Brain microvascular endothelial cell (primary cell): ENCODE measurements at regions not wholly inside any gene's neighbourhood (a gene's known extent, or its start where the extent isn't known, plus 50 kb on each side); places are given as distances from the start of the nearest gene placed in this dataset.

Experiments
- DNase-seq: peaks from one replicate; pipeline ENCODE4 v3.0.0-alpha.2; 2020
- H3K27ac ChIP-seq: fragments of 250-450 bp; sonication (Bioruptor Pico); 2 replicates; pipeline ENCODE4 v1.5.1; 2020; ENCODE audit warnings: mild to moderate bottlenecking, moderate library complexity
- H3K27me3 ChIP-seq: fragments of 250-450 bp; sonication (Bioruptor Pico); replicated peaks from 2 replicates; pipeline ENCODE4 v1.5.1; 2020; ENCODE audit warnings: mild to moderate bottlenecking
- H3K36me3 ChIP-seq: fragments of 250-450 bp; sonication (Bioruptor Pico); replicated peaks from 2 replicates; pipeline ENCODE4 v1.5.1; 2020; ENCODE audit warnings: mild to moderate bottlenecking
- H3K4me3 ChIP-seq: 2 replicates; pipeline ENCODE4 v1.5.1; 2011; ENCODE audit warnings: low read depth, mild to moderate bottlenecking, control low read depth, low read length, moderate library complexity
- in situ Hi-C: cut with HindIII; loops from 2 replicates; pipeline ENCODE4 v1.10.0; 2017; ENCODE audit warnings: low sequenced_read_pairs, low pct_ligation_motif_present
- TF ChIP-seq, protein P1 (sequence below): IDR thresholded peaks from 2 replicates; pipeline ENCODE4 v1.5.1; 2011; ENCODE audit warnings: low read depth, mild to moderate bottlenecking, moderate library complexity, low read length, control low read depth, inconsistent platforms; ENCODE audit errors: missing control alignments

DNA sequence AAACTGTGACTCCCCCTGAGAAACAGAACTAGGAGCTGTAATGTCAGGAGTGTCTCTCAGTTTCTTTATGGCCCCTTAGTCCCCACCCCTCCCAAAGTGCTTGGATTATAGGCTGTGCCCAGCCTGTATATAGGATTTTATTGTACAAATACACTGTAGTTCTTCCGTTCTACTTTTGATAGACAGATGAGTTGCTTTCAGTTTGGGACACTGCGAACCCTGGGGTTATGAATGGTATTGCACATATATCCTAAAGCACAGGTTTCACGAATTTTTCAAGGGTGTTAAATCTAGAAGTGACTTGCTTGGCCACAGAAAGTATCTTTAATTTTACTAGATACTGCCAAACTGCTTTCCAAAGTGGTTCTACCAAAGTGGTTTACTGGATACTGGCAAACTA lies 152.9 kb upstream of the ATXN1 start:
- H3K27ac ChIP-seq, result no peak overlapping the region
- H3K4me3 ChIP-seq, result no peak overlapping the region
- no peak for DNase-seq
- TF ChIP-seq, protein P1, sequence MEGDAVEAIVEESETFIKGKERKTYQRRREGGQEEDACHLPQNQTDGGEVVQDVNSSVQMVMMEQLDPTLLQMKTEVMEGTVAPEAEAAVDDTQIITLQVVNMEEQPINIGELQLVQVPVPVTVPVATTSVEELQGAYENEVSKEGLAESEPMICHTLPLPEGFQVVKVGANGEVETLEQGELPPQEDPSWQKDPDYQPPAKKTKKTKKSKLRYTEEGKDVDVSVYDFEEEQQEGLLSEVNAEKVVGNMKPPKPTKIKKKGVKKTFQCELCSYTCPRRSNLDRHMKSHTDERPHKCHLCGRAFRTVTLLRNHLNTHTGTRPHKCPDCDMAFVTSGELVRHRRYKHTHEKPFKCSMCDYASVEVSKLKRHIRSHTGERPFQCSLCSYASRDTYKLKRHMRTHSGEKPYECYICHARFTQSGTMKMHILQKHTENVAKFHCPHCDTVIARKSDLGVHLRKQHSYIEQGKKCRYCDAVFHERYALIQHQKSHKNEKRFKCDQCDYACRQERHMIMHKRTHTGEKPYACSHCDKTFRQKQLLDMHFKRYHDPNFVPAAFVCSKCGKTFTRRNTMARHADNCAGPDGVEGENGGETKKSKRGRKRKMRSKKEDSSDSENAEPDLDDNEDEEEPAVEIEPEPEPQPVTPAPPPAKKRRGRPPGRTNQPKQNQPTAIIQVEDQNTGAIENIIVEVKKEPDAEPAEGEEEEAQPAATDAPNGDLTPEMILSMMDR, result no peak
- H3K27me3 ChIP-seq, result no peaks in the 10 kb centered on the region
- in situ Hi-C loops, result no loop called here
- H3K36me3 ChIP-seq, result no peaks in the 10 kb centered on the region

DNA sequence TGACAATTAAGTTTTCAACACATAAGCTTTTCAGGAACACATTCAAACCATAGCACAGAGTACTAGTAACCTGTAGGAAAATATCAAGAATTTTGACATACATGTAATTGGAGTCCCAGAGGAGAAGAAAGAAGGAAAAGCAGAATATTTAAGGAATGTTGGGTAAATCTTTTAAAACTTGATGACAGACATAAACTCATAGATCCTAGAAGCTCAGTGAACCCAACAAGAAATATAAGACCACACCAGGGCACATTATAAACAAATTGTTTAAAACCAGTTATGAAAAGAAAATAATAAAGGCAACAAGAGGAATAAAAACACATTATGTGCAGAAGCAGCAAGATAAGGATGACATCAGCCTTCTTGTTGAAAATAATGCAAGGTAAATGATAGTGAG lies 151.5 kb upstream of the ATXN1 start:
- Histone ChIP-seq H3K27me3 (no peaks in the 10 kb centered on the region), H3K36me3 (no peaks in the 10 kb centered on the region), H3K27ac (no peak overlapping the region), H3K4me3 (no peak overlapping the region)
- in situ Hi-C loops, result no loop called here
- TF ChIP-seq, protein P1, result no peak
- DNase-seq, result no peak

DNA sequence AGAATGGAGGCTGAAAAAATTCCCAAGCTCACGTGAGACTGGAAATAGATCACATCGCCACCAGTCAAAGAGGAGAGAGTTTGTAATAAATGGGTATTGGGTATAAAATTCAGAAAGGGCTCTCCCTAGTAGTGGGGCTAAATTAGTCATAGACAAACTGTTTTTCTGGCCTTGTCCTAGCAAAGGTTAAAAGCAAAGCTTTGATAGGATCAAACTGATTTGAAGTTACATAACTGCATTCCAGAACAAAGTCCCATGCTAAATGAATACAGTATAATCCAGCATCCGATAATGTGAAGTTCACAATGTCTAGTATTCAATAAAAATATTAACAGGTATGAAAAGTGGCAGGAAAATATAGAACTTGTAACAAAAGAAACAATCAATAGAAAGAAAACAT lies 149.8 kb upstream of the ATXN1 start:
- no peak for DNase-seq
- Histone ChIP-seq H3K27ac (no peak overlapping the region), H3K27me3 (no peaks in the 10 kb centered on the region), H3K36me3 (no peaks in the 10 kb centered on the region), H3K4me3 (no peak overlapping the region)
- in situ Hi-C loops, result no loop called here
- TF ChIP-seq, protein P1, result no peak

DNA sequence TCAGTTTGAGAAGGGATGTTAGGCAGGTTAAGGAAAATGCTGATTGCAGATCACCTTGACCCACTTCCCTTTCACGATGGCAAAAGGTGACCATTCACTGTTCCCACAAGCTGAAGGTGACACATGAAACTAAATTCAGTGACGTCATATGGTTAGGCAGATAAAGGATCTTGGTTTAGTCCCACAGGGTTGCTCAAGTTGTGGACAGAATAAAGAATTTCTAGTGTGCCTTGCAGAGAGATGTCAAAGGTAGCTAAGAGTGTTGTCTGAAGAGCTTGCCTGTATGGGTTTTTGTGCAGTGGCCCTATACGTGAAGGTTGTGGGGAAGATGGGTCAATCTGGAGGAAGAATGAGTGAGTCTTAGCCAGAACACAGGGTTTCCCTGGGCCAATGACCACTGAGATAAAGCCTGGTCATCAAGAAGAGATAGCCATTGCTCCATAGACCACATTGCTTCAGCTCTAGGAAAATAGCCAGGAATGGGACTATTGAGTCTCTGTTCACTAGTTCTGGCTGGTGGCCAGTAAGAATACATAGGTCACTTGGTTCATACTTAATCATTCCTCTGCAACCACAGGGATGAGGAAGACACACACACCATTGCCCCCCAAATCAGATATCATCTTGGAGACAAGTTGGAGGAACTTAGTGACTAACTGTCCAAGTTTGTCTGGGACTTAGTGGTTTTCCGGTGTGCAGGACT lies 148.5 kb upstream of the ATXN1 start:
- in situ Hi-C loops, result no loop called here
- TF ChIP-seq, protein P1, result no peak
- Histone ChIP-seq H3K27me3 (no peaks in the 10 kb centered on the region), H3K27ac (no peak overlapping the region), H3K4me3 (no peak overlapping the region), H3K36me3 (no peaks in the 10 kb centered on the region)
- DNase-seq, result peak; percentile 86

DNA sequence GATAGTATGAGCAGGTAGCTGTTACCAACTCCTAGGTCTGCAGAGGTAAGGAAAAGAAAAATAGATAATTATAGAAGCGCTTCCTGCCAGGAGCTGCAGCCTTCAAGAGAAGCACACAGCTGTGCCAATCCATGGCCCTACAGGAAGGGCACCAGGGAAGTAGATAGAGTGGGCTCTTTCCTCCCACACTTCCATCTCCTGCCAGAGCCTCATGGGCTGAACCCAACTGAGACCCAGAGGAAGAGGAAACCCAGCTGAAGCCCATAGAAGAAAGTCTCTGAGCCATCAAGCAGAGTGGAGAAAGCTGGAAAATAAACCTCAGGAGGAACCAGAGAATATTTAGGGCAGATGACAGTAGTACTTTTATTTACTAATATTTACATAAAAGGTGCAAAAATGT lies 146.7 kb upstream of the ATXN1 start:
- H3K36me3 ChIP-seq, result no peaks in the 10 kb centered on the region
- TF ChIP-seq, protein P1, result no peak
- H3K27me3 ChIP-seq, result no peaks in the 10 kb centered on the region
- in situ Hi-C loops, result no loop called here
- H3K27ac ChIP-seq, result no peak overlapping the region
- no peak for DNase-seq
- no peak overlapping the region for H3K4me3 ChIP-seq

DNA sequence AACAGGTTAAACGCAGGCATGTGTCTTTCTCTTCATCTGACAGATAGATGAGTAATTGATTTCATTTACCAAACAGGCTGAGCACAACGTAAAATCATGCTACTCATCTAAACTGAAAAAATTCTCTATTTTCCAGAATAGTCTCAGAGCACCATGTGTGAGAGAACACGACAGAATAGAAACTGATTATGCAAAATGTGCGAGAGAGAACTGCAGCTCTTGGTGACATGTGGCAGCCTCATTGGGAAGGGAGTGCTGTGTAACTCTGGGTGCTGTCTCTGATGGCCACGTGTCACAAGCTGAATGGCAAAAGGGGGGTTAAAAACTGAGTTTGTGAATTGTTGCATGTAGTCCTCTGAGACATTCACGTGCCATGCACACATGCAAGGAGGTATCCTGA lies 143.7 kb upstream of the ATXN1 start:
- TF ChIP-seq, protein P1, result no peak
- in situ Hi-C loops, result no loop called here

More for the DNA sequence above, 143.7 kb upstream of the ATXN1 start:
- H3K36me3 ChIP-seq, result no peaks in the 10 kb centered on the region
- H3K27ac ChIP-seq, result no peak overlapping the region
- no peaks in the 10 kb centered on the region for H3K27me3 ChIP-seq
- DNase-seq, result no peak
- no peak overlapping the region for H3K4me3 ChIP-seq
